Tibial artery (tissue), 4 donors: ENCODE measurements at regions not wholly inside any gene's neighbourhood (a gene's known extent, or its start where the extent isn't known, plus 50 kb on each side); places are given as distances from the start of the nearest gene placed in this dataset.

Source experiments
- DNase-seq, 2 donors: peaks; one replicate each; pipeline ENCODE4 v3.0.0-alpha.2; 2019
- H3K27ac ChIP-seq, 2 donors: fragments of 200-600 bp; sonication (generic) in 1 of 2; 1 replicate in 1 of 2; 2 replicates in 1 of 2; pipeline ENCODE4 v1.5.1; 2018 to 2019; ENCODE audit warnings: mild to moderate bottlenecking in 1 of 2
- H3K27me3 ChIP-seq, 2 donors: fragments of 200-600 bp; sonication (generic) in 1 of 2; one replicate each; pipeline versions ENCODE4 v1.5.1 to v1.6.0; 2016 to 2019
- H3K36me3 ChIP-seq, 3 donors: fragments of 200-600 bp; sonication (generic) in 2 of 3; one replicate each; pipeline ENCODE4 v1.5.1; 2016 to 2019; ENCODE audit warnings: mild to moderate bottlenecking in 2 of 3
- H3K4me1 ChIP-seq, 4 donors: fragments of 200-600 bp; sonication (generic) in 2 of 4; 1 replicate in 3 of 4; 2 replicates in 1 of 4; pipeline ENCODE4 v1.5.1; 2016 to 2019
- H3K4me3 ChIP-seq, 2 donors: fragments of 200-600 bp; sonication (generic) in 1 of 2; 1 replicate in 1 of 2; 2 replicates in 1 of 2; pipeline ENCODE4 v1.5.1; 2018 to 2019; ENCODE audit warnings: mild to moderate bottlenecking in 2 of 2
- H3K9me3 ChIP-seq, 3 donors: fragments of 200-600 bp; sonication (generic) in 1 of 3; one replicate each; pipeline ENCODE4 v1.5.1; 2016 to 2019
- intact Hi-C: fragments of 100-400 bp; cut with DNase I; formaldehyde crosslinking; loops from one replicate; pipeline ENCODE4 v1.15.0; 2023; ENCODE audit warnings: low total_unique reads
- TF ChIP-seq, protein P1 (sequence below), 2 experiments: fragments of 200-600 bp in 1 of 2; fragments of 450-650 bp in 1 of 2; IDR thresholded peaks; one replicate each; pipeline ENCODE4 v1.5.1; 2017 to 2019; ENCODE audit warnings: antibody characterized with exemption in 2 of 2, mild to moderate bottlenecking in 1 of 2, moderate library complexity in 1 of 2

DNA sequence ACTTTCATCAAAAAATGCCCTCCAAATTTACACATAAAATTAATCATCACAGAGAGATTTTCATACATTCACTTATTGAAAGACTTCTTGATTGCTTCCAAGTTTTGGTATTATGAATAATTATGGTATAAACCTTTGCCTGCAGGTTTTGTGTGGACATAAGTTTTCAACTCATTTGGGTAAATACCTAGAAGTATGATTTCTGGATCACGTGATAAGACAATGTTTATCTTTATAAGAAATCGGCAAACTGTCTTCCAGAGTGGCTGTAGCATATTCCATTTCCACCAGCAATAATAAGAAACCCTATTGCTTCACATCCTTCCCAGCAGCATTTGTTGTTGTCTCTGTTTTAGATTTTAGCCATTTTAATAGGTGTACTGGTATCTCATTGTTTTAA lies 1507.0 kb upstream of the IGFBP7 start:
- Histone ChIP-seq H3K4me1 (no peaks in the 10 kb centered on the region), H3K36me3 (no peaks in the 10 kb centered on the region), H3K9me3 (peaks cover 0 to 4% (median 0%) of the 10 kb centered on the region in 3 donors), H3K27ac (no peak overlapping the region), H3K27me3 (no peaks in the 10 kb centered on the region), H3K4me3 (no peak overlapping the region)
- intact Hi-C loops = no loop called here
- no peak for DNase-seq
- TF ChIP-seq, protein P1, sequence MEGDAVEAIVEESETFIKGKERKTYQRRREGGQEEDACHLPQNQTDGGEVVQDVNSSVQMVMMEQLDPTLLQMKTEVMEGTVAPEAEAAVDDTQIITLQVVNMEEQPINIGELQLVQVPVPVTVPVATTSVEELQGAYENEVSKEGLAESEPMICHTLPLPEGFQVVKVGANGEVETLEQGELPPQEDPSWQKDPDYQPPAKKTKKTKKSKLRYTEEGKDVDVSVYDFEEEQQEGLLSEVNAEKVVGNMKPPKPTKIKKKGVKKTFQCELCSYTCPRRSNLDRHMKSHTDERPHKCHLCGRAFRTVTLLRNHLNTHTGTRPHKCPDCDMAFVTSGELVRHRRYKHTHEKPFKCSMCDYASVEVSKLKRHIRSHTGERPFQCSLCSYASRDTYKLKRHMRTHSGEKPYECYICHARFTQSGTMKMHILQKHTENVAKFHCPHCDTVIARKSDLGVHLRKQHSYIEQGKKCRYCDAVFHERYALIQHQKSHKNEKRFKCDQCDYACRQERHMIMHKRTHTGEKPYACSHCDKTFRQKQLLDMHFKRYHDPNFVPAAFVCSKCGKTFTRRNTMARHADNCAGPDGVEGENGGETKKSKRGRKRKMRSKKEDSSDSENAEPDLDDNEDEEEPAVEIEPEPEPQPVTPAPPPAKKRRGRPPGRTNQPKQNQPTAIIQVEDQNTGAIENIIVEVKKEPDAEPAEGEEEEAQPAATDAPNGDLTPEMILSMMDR (IDR thresholded peaks at IDR 0.05) = no peak

DNA sequence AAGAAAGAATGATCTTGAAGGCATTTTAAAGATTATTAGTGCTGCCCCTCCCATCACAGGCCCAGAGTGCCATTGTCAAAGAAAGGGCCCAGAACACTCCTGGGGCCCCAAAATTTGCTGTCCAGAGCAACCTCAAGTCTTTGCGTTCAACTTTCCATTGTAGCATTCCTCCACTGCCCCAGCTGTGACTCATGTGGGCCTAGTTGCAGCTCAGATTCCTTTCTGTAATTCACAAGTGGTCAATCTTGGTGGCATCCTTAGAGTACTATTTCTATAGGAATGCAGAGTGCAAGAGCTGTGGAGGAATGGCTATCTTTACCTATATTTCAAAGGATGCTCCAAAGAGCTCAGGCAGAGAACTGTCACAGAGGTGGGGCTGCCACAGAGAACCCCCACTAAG lies 1500.8 kb upstream of the IGFBP7 start:
- no peaks in the 10 kb centered on the region for H3K4me1 ChIP-seq
- H3K27ac ChIP-seq = no peak overlapping the region
- intact Hi-C loops = no loop called here

DNA sequence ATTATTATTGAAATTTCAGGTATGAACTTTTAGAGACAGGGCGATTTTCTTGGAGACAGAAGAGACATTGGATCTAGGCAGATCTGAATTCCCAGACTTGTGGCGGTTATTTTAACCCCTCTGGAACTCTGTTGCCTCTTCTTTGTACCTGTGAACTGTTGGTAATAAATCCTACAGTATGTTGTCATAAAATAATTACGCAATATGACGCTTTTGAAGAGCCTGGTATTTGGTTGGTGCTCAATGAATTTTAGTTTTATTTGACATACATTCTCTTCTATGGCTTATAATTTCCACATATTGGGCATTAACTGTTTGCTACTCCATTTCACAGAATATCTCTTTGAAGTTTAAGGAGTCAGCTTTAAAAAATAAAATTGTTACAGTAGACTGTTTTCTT lies 1496.1 kb upstream of the IGFBP7 start:
- TF ChIP-seq, protein P1 (IDR thresholded peaks at IDR 0.05) = no peak
- intact Hi-C loops = no loop called here
- DNase-seq = no peak
- Histone ChIP-seq H3K36me3 (no peaks in the 10 kb centered on the region), H3K4me3 (no peak overlapping the region), H3K27ac (no peak overlapping the region), H3K4me1 (no peaks in the 10 kb centered on the region), H3K27me3 (no peaks in the 10 kb centered on the region), H3K9me3 (no peaks in the 10 kb centered on the region)

More for the DNA sequence above, 1500.8 kb upstream of the IGFBP7 start:
- DNase-seq = no peak
- H3K9me3 ChIP-seq = no peaks in the 10 kb centered on the region
- H3K27me3 ChIP-seq = no peaks in the 10 kb centered on the region
- no peaks in the 10 kb centered on the region for H3K36me3 ChIP-seq
- no peak overlapping the region for H3K4me3 ChIP-seq
- TF ChIP-seq, protein P1 (IDR thresholded peaks at IDR 0.05) = no peak

DNA sequence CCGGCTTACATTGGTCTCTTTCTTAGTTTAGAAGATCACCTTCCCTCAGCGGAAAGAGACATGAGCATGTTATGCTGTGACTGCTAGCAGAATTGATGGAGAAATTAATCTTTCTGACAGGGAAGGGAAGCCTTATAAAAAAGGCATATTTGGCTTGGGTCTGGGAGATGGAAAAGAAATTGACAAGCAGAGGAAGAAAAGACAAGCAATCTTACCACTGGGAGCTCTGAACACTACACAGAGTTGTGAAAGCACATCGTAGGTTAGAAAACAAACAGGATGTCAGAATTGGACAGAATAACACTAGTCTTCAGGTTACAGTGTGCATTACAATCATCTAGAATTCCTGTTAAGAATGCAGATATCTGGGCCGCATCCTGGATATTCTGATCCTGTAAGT lies 1493.8 kb upstream of the IGFBP7 start:
- intact Hi-C loops = no loop called here

DNA sequence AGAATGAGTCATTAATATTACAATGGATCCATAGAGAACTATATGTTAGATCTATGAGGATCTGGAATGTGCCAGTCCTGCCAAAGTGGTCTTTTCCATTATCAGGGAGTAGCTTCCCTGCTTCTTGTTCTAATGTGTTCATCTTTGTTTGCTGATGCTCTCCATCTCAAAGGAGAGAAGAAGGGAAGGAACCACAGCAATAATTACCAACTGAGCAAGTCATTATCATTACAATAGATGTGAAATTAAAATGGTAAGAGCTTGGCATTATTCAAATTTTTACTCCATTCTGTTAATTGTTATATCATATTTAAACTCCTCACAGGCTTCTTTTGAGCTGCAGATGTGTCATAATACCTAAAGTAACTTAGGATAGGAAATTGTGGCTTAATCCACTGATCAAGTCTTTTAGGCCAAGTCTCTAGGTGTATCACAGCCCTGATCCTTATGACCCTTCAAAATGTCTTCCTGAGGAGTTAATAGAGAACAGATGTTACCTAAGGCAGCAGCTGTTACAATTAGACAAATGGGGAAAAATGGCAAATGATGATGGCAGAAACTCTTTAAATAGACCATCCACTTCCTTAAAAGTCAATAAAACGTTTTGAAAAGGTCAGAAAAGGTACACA lies 1492.7 kb upstream of the IGFBP7 start:
- H3K27me3 ChIP-seq = no peaks in the 10 kb centered on the region
- no peaks in the 10 kb centered on the region for H3K36me3 ChIP-seq
- H3K9me3 ChIP-seq = no peaks in the 10 kb centered on the region
- intact Hi-C loops = no loop called here
- no peak for DNase-seq
- no peak overlapping the region for H3K27ac ChIP-seq
- no peak overlapping the region for H3K4me3 ChIP-seq
- no peaks in the 10 kb centered on the region for H3K4me1 ChIP-seq
- TF ChIP-seq, protein P1 (IDR thresholded peaks at IDR 0.05) = no peak

More for the DNA sequence above, 1493.8 kb upstream of the IGFBP7 start:
- no peak overlapping the region for H3K4me3 ChIP-seq
- TF ChIP-seq, protein P1 (IDR thresholded peaks at IDR 0.05) = no peak
- H3K27ac ChIP-seq = no peak overlapping the region
- no peaks in the 10 kb centered on the region for H3K9me3 ChIP-seq
- H3K4me1 ChIP-seq = no peaks in the 10 kb centered on the region
- H3K36me3 ChIP-seq = no peaks in the 10 kb centered on the region
- DNase-seq = no peak
- no peaks in the 10 kb centered on the region for H3K27me3 ChIP-seq

DNA sequence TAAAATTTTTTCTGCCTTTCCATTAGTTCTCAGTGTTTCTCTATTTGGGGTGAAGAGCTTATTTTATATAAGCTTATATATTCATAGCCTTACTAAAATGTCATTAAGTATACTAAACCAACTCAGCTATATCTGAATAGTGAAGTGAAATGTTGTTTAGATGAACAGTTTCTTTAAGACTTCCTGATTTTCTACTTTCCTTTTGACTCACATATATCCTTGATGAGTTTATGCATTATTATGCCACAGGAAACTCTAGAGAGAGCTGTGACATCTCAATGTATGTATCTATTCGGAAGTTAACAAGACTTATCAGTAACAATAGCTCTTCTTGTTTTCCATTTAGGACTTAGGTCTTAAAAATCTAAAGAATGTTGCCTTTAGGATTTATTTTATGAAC lies 1491.8 kb upstream of the IGFBP7 start:
- TF ChIP-seq, protein P1 (IDR thresholded peaks at IDR 0.05) = no peak
- H3K4me1 ChIP-seq = no peaks in the 10 kb centered on the region
- no peak overlapping the region for H3K27ac ChIP-seq
- no peaks in the 10 kb centered on the region for H3K9me3 ChIP-seq
- H3K36me3 ChIP-seq = no peaks in the 10 kb centered on the region
- intact Hi-C loops = no loop called here
- DNase-seq = no peak
- H3K4me3 ChIP-seq = no peak overlapping the region
- H3K27me3 ChIP-seq = no peaks in the 10 kb centered on the region
